ENCODE measurements at regions not wholly inside any gene's neighbourhood (a gene's known extent, or its start where the extent isn't known, plus 50 kb on each side); places are given as distances from the start of the nearest gene placed in this dataset.

DNA sequence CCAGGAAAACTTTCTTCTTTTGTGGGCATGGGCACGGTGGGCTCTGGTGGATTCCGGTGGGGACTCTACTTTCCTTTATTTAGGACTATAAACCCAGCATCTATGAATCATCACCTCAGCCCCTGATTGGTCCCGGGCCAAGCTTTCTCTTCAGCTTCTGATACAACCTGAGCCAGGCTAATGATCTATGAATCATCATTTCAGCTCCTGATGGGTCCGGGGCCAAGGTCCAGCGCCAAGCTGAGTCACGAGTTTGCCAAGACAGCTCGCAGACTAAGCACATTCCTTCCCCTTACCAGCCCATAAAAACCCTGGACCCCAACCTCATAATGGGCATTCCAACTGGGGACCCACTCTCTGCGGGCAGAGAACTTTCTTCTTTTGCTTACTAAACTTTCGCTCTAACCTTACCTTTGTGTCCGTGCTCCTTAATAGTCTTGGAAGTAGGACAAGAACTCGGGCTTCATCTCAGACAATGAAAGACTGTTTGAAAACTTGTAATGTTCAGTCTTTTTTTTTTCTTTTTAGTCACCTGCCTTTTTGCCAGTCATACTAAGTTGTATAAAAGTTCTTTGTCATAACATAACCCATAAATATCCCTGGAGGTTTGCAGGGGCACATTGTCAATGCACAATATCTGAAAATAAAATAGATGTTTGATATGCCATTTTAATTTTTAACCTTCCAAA lies 904.9 kb upstream of the EPHA5 start:
- no peaks in the 10 kb centered on the region for H3K27me3 ChIP-seq (ENCODE audit: control insufficient read depth, insufficient read depth, low read length)
- no peak overlapping the region for H3K4me3 ChIP-seq (ENCODE audit: low read depth, low read length)
- H3K9me3 ChIP-seq (ENCODE audit: control insufficient read depth, insufficient read depth, low read length): no peaks in the 10 kb centered on the region
- H3K4me1 ChIP-seq (ENCODE audit: control insufficient read depth, insufficient read depth, low read length): no peaks in the 10 kb centered on the region
- no peak overlapping the region for H3K9ac ChIP-seq (ENCODE audit: low read depth, low read length)
- H3K36me3 ChIP-seq (ENCODE audit: control insufficient read depth, insufficient read depth, low read length): no peaks in the 10 kb centered on the region

GRCh38 chr4:66574145-66574978 lies 904.1 kb upstream of the EPHA5 start:
- Histone ChIP-seq H3K27me3 (ENCODE audit: control insufficient read depth, insufficient read depth, low read length) (no peaks in the 10 kb centered on the region), H3K9ac (ENCODE audit: low read depth, low read length) (no peak overlapping the region), H3K36me3 (ENCODE audit: control insufficient read depth, insufficient read depth, low read length) (no peaks in the 10 kb centered on the region), H3K9me3 (ENCODE audit: control insufficient read depth, insufficient read depth, low read length) (no peaks in the 10 kb centered on the region), H3K4me3 (ENCODE audit: low read depth, low read length) (no peak overlapping the region), H3K4me1 (ENCODE audit: control insufficient read depth, insufficient read depth, low read length) (no peaks in the 10 kb centered on the region)

DNA sequence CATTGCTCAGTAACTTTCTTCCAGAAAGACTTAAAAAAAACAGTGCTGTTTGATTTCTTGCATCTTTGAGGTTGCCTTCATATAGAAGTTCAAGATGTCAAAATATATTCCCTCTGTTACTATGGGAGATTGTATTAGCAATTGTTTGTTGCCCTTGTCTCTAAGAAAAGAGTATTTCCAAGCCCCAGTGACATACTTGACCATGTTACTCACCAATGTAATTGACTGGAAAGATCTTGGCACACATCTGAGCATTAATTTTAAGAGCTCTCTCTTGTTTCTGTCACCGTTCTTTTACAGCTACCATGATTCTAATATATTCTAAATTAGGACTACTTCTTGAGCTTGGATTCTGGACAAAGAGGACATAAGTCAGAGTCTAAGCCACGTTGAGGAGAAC lies 902.7 kb upstream of the EPHA5 start:
- Histone ChIP-seq H3K4me1 (ENCODE audit: control insufficient read depth, insufficient read depth, low read length) (no peaks in the 10 kb centered on the region), H3K9ac (ENCODE audit: low read depth, low read length) (no peak overlapping the region), H3K27me3 (ENCODE audit: control insufficient read depth, insufficient read depth, low read length) (no peaks in the 10 kb centered on the region), H3K4me3 (ENCODE audit: low read depth, low read length) (no peak overlapping the region), H3K36me3 (ENCODE audit: control insufficient read depth, insufficient read depth, low read length) (no peaks in the 10 kb centered on the region), H3K9me3 (ENCODE audit: control insufficient read depth, insufficient read depth, low read length) (no peaks in the 10 kb centered on the region)

- H3K4me3 ChIP-seq (ENCODE audit: low read depth, low read length): no peak overlapping the region
Observed at GRCh38 chr4:66571145-66571695, 900.9 kb upstream of the EPHA5 start.

GRCh38 chr4:66569228-66569627 lies 898.9 kb upstream of the EPHA5 start:
- no peaks in the 10 kb centered on the region for H3K4me1 ChIP-seq (ENCODE audit: control insufficient read depth, insufficient read depth, low read length)
- H3K4me3 ChIP-seq (ENCODE audit: low read depth, low read length): no peak overlapping the region
- no peaks in the 10 kb centered on the region for H3K9me3 ChIP-seq (ENCODE audit: control insufficient read depth, insufficient read depth, low read length)
- H3K9ac ChIP-seq (ENCODE audit: low read depth, low read length): no peak overlapping the region
- no peaks in the 10 kb centered on the region for H3K36me3 ChIP-seq (ENCODE audit: control insufficient read depth, insufficient read depth, low read length)
- no peaks in the 10 kb centered on the region for H3K27me3 ChIP-seq (ENCODE audit: control insufficient read depth, insufficient read depth, low read length)

More at GRCh38 chr4:66571145-66571695, 900.9 kb upstream of the EPHA5 start:
- Histone ChIP-seq H3K9ac (ENCODE audit: low read depth, low read length) (no peak overlapping the region), H3K27me3 (ENCODE audit: control insufficient read depth, insufficient read depth, low read length) (no peaks in the 10 kb centered on the region), H3K9me3 (ENCODE audit: control insufficient read depth, insufficient read depth, low read length) (no peaks in the 10 kb centered on the region), H3K36me3 (ENCODE audit: control insufficient read depth, insufficient read depth, low read length) (no peaks in the 10 kb centered on the region), H3K4me1 (ENCODE audit: control insufficient read depth, insufficient read depth, low read length) (no peaks in the 10 kb centered on the region)

DNA sequence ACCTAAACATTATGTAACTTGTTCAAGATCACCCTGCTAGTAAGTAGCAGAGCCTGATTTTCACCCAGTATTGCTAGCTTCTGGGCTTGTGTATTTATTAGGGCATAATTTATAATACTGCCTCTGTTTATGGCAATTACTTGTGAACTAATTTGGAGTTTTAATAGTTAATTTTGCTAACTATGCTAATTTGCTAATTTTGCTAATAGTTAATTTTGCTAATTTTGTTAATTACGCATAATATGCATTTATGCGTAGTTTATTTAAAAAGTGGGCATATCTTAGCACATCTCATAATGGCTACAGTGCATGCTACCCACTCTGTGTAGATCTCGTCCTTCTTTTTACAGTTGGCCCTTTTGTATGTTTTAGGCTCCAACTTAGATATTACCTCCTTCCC lies 898.1 kb upstream of the EPHA5 start:
- no peaks in the 10 kb centered on the region for H3K27me3 ChIP-seq (ENCODE audit: control insufficient read depth, insufficient read depth, low read length)
- H3K9me3 ChIP-seq (ENCODE audit: control insufficient read depth, insufficient read depth, low read length): no peaks in the 10 kb centered on the region
- no peaks in the 10 kb centered on the region for H3K36me3 ChIP-seq (ENCODE audit: control insufficient read depth, insufficient read depth, low read length)
- no peak overlapping the region for H3K9ac ChIP-seq (ENCODE audit: low read depth, low read length)
- H3K4me3 ChIP-seq (ENCODE audit: low read depth, low read length): no peak overlapping the region
- no peaks in the 10 kb centered on the region for H3K4me1 ChIP-seq (ENCODE audit: control insufficient read depth, insufficient read depth, low read length)

DNA sequence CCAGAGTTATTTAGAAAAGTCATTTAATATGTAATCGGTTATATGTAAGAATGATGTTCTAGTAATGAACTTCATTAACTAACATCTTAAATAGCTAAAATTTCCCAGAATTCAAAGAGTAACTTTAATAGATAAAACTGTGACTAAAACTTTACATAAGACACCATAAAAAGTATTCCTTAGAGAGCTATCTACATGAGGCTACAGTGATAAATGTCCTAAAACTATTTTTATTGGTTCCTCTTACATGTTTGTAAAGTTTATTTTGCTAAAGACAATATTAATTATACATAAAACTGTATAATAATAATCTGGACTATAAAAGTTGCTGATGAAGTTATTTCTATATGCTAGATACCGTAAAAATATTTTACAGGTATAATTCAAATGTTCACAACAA lies 897.7 kb upstream of the EPHA5 start:
- no peak overlapping the region for H3K4me3 ChIP-seq (ENCODE audit: low read depth, low read length)
- no peaks in the 10 kb centered on the region for H3K9me3 ChIP-seq (ENCODE audit: control insufficient read depth, insufficient read depth, low read length)
- no peak overlapping the region for H3K9ac ChIP-seq (ENCODE audit: low read depth, low read length)
- no peaks in the 10 kb centered on the region for H3K27me3 ChIP-seq (ENCODE audit: control insufficient read depth, insufficient read depth, low read length)
- H3K4me1 ChIP-seq (ENCODE audit: control insufficient read depth, insufficient read depth, low read length): no peaks in the 10 kb centered on the region
- H3K36me3 ChIP-seq (ENCODE audit: control insufficient read depth, insufficient read depth, low read length): no peaks in the 10 kb centered on the region

DNA sequence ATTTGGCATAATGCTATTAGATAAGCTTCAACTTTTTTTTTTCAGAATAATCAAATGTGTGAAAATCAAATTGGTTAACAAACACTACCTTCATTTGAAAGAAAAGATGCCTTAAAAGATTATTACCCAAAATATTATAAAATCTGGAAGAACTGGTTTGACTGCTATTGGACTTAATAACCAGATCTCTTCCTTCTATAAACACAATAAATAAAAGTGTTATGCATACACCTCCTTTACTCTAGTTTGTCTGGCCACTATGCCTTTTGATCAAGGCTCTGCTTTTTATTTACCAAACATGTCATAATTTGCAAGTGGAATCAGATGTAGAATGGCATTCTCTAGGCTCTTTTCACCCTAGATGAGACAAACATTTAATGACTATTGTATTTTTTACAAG lies 897.3 kb upstream of the EPHA5 start:
- no peak overlapping the region for H3K4me3 ChIP-seq (ENCODE audit: low read depth, low read length)
- H3K4me1 ChIP-seq (ENCODE audit: control insufficient read depth, insufficient read depth, low read length): no peaks in the 10 kb centered on the region
- no peak overlapping the region for H3K9ac ChIP-seq (ENCODE audit: low read depth, low read length)
- H3K9me3 ChIP-seq (ENCODE audit: control insufficient read depth, insufficient read depth, low read length): no peaks in the 10 kb centered on the region
- H3K27me3 ChIP-seq (ENCODE audit: control insufficient read depth, insufficient read depth, low read length): no peaks in the 10 kb centered on the region
- H3K36me3 ChIP-seq (ENCODE audit: control insufficient read depth, insufficient read depth, low read length): no peaks in the 10 kb centered on the region

DNA sequence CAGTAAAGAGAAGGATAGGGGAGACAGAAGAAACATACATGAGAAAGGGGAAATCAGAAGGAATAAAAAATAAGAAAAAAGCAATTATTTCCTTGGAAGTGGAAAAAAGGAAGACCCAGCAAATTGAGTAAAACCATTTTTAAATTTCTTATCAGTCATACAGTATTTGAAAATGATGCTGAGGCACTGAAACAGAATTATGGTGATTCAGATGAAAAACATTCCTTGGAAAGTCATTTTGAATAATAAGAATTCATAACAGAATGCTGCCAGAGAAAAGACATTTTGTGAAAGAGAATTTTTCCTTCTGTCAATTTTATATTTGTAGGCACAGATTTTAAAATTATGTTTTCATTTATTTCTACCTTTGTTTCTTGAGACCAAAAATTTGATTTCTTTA lies 895.5 kb upstream of the EPHA5 start:
- Histone ChIP-seq H3K36me3 (ENCODE audit: control insufficient read depth, insufficient read depth, low read length) (no peaks in the 10 kb centered on the region), H3K4me1 (ENCODE audit: control insufficient read depth, insufficient read depth, low read length) (no peaks in the 10 kb centered on the region), H3K4me3 (ENCODE audit: low read depth, low read length) (no peak overlapping the region), H3K9ac (ENCODE audit: low read depth, low read length) (no peak overlapping the region), H3K27me3 (ENCODE audit: control insufficient read depth, insufficient read depth, low read length) (no peaks in the 10 kb centered on the region), H3K9me3 (ENCODE audit: control insufficient read depth, insufficient read depth, low read length) (no peaks in the 10 kb centered on the region)

GRCh38 chr4:66564901-66565651 lies 894.8 kb upstream of the EPHA5 start:
- no peak overlapping the region for H3K9ac ChIP-seq (ENCODE audit: low read depth, low read length)
- no peak overlapping the region for H3K4me3 ChIP-seq (ENCODE audit: low read depth, low read length)
- no peaks in the 10 kb centered on the region for H3K9me3 ChIP-seq (ENCODE audit: control insufficient read depth, insufficient read depth, low read length)
- no peaks in the 10 kb centered on the region for H3K27me3 ChIP-seq (ENCODE audit: control insufficient read depth, insufficient read depth, low read length)
- no peaks in the 10 kb centered on the region for H3K4me1 ChIP-seq (ENCODE audit: control insufficient read depth, insufficient read depth, low read length)
- no peaks in the 10 kb centered on the region for H3K36me3 ChIP-seq (ENCODE audit: control insufficient read depth, insufficient read depth, low read length)

GRCh38 chr4:66562276-66562806 lies 892.1 kb upstream of the EPHA5 start:
- Histone ChIP-seq H3K9me3 (ENCODE audit: control insufficient read depth, insufficient read depth, low read length) (no peaks in the 10 kb centered on the region), H3K4me3 (ENCODE audit: low read depth, low read length) (no peak overlapping the region), H3K27me3 (ENCODE audit: control insufficient read depth, insufficient read depth, low read length) (no peaks in the 10 kb centered on the region), H3K4me1 (ENCODE audit: control insufficient read depth, insufficient read depth, low read length) (no peaks in the 10 kb centered on the region), H3K36me3 (ENCODE audit: control insufficient read depth, insufficient read depth, low read length) (no peaks in the 10 kb centered on the region), H3K9ac (ENCODE audit: low read depth, low read length) (no peak overlapping the region)

All from iPS-15b (cell line).